Endothelial cell of umbilical vein (primary cell): ENCODE measurements at regions not wholly inside any gene's neighbourhood (a gene's known extent, or its start where the extent isn't known, plus 50 kb on each side); places are given as distances from the start of the nearest gene placed in this dataset.

Experiments used
- BruUV-seq: library from RNA; stranded (reverse); fragments of 400-500 nt; replicated peaks from 2 replicates; lab custom pipeline; 2021; lab: Mats Ljungman, UMichigan
- CTCF ChIA-PET: fragments of 300-600, 350-600 bp; sonication (Branson Sonifier 250); formaldehyde crosslinking; loops from one replicate; lab custom pipeline; 2021; ENCODE audit warnings: antibody characterized with exemption, inconsistent platforms; lab: Charles Lee
- POLR2A ChIA-PET: fragments of 300-600, 350-600 bp; sonication (Branson Sonifier 250); formaldehyde crosslinking; loops from one replicate; lab custom pipeline; 2021; ENCODE audit warnings: antibody characterized with exemption, inconsistent platforms; lab: Charles Lee
- DNase-seq: peaks from one replicate; pipeline ENCODE4 v3.0.0-alpha.2; 2011; ENCODE audit warnings: low read depth, low spot score
- FAIRE-seq: peaks from 2 replicates; lab custom pipeline; 2011; peaks lifted over from hg19 to GRCh38; lab: Jason Lieb, UNC
- H2AFZ ChIP-seq: 2 replicates; pipeline ENCODE4 v1.6.0; 2012; ENCODE audit warnings: low read depth, low read length, control low read depth, inconsistent platforms
- H3K27ac ChIP-seq: 2 replicates; pipeline ENCODE4 v1.5.1; 2011; ENCODE audit warnings: low read depth, mild to moderate bottlenecking, control low read depth, low read length, moderate library complexity; ENCODE audit not compliant: insufficient read depth
- H3K27me3 ChIP-seq, 2 experiments: 2 replicates each; pipeline versions ENCODE4 v1.6.0 to v1.6.1; 2011; ENCODE audit warnings: low read length in 2 of 2, mixed read lengths in 1 of 2; ENCODE audit not compliant: control insufficient read depth in 2 of 2, insufficient read depth in 2 of 2
- H3K36me3 ChIP-seq, 2 experiments: 2 replicates in 1 of 2; 3 replicates in 1 of 2; pipeline ENCODE4 v1.5.1; 2011; ENCODE audit warnings: low read length in 2 of 2, mild to moderate bottlenecking in 1 of 2, moderate library complexity in 1 of 2; ENCODE audit not compliant: control insufficient read depth in 2 of 2, insufficient read depth in 2 of 2; ENCODE audit errors: extremely low read depth in 1 of 2
- H3K4me1 ChIP-seq: 3 replicates; pipeline ENCODE4 v1.5.1; 2011; ENCODE audit warnings: mild to moderate bottlenecking, low read length; ENCODE audit not compliant: control insufficient read depth, insufficient read depth; ENCODE audit errors: extremely low read depth
- H3K4me2 ChIP-seq: 2 replicates; pipeline ENCODE4 v1.6.1; 2011; ENCODE audit warnings: low read length, control low read depth, mixed read lengths; ENCODE audit not compliant: insufficient read depth
- H3K4me3 ChIP-seq, 3 experiments: fragments of 200-600 bp in 1 of 3; sonication (generic), shearing (Covaris generic) in 1 of 3; replicated peaks in 1 of 3; 2 replicates each; pipeline ENCODE4 v1.5.1; 2011 to 2016; ENCODE audit warnings: control low read depth in 3 of 3, low read length in 3 of 3, mild to moderate bottlenecking in 2 of 3, inconsistent platforms in 1 of 3, low read depth in 1 of 3, moderate library complexity in 1 of 3; ENCODE audit not compliant: insufficient read depth in 1 of 3
- H3K79me2 ChIP-seq: 2 replicates; pipeline ENCODE4 v1.6.0; 2012; ENCODE audit warnings: low read length, inconsistent platforms; ENCODE audit not compliant: control insufficient read depth, insufficient read depth
- H3K9ac ChIP-seq: replicated peaks from 2 replicates; pipeline ENCODE3; 2011; ENCODE audit warnings: low read length, control low read depth; ENCODE audit not compliant: insufficient read depth; ENCODE audit errors: extremely low read depth
- H3K9me1 ChIP-seq: replicated peaks from 3 replicates; pipeline ENCODE4 v1.6.0; 2011; ENCODE audit warnings: mild to moderate bottlenecking, low read length; ENCODE audit not compliant: control insufficient read depth, insufficient read depth; ENCODE audit errors: extremely low read depth
- H3K9me3 ChIP-seq: replicated peaks from 2 replicates; pipeline ENCODE4 v1.5.1; 2012; ENCODE audit warnings: low read length, inconsistent platforms; ENCODE audit not compliant: control insufficient read depth, insufficient read depth
- H4K20me1 ChIP-seq: replicated peaks from 2 replicates; pipeline ENCODE3; 2011; ENCODE audit warnings: mild to moderate bottlenecking, low read length; ENCODE audit not compliant: control insufficient read depth, insufficient read depth; ENCODE audit errors: extremely low read depth
- CTCF ChIP-seq, 2 donors: IDR thresholded peaks; 1 replicate in 1 of 2; 2 replicates in 1 of 2; pipeline ENCODE4 v1.5.1; 2011; ENCODE audit warnings: low read length in 2 of 2, mild to moderate bottlenecking in 2 of 2, moderate library complexity in 2 of 2, control low read depth in 1 of 2, inconsistent platforms in 1 of 2, low read depth in 1 of 2; ENCODE audit not compliant: insufficient read depth in 1 of 2; ENCODE audit errors: extremely low read depth in 1 of 2
- EZH2 ChIP-seq: IDR thresholded peaks from 2 replicates; pipeline ENCODE4 v1.6.1; 2012; ENCODE audit warnings: borderline replicate concordance, low read depth, mild to moderate bottlenecking, moderate library complexity, low read length, inconsistent platforms; ENCODE audit not compliant: severe bottlenecking
- FOS ChIP-seq: IDR thresholded peaks from 2 replicates; pipeline ENCODE4 v1.6.1; 2011; ENCODE audit warnings: mild to moderate bottlenecking, low read length, moderate library complexity, borderline replicate concordance; ENCODE audit not compliant: insufficient read depth
- GATA2 ChIP-seq: IDR thresholded peaks from 2 replicates; pipeline ENCODE4 v1.7.0; 2011; ENCODE audit warnings: low read depth, mild to moderate bottlenecking, moderate library complexity, mixed read lengths, low read length; ENCODE audit not compliant: insufficient read length, insufficient read depth
- JUN ChIP-seq: IDR thresholded peaks from 2 replicates; pipeline ENCODE4 v1.6.1; 2011; ENCODE audit warnings: borderline replicate concordance, low read depth; ENCODE audit not compliant: insufficient read length, insufficient read depth
- MAX ChIP-seq: IDR thresholded peaks from 2 replicates; pipeline ENCODE4 v1.6.1; 2011; ENCODE audit not compliant: insufficient read depth, insufficient read length
- MYC ChIP-seq: IDR thresholded peaks from one replicate; pipeline ENCODE4 v1.6.1; 2011; ENCODE audit warnings: mild to moderate bottlenecking, low read depth, low read length
- POLR2A ChIP-seq: IDR thresholded peaks from 2 replicates; pipeline ENCODE4 v1.6.1; 2012; ENCODE audit warnings: low read depth, mild to moderate bottlenecking, control low read depth, low read length
- POLR2AphosphoS5 ChIP-seq: IDR thresholded peaks from 2 replicates; pipeline ENCODE4 v1.6.1; 2012; ENCODE audit warnings: low read depth, mild to moderate bottlenecking, control low read depth, low read length, moderate library complexity; ENCODE audit not compliant: insufficient read depth
- dilution Hi-C: fragments of 300-500 bp; cut with MboI; formaldehyde crosslinking; loops from one replicate; pipeline ENCODE4 v1.15.0; 2019; ENCODE audit warnings: low sequenced_read_pairs; ENCODE audit not compliant: extremely low pct_ligation_motif_present
- intact Hi-C: fragments of 100-400 bp; cut with micrococcal nuclease; formaldehyde crosslinking; loops from one replicate; pipeline ENCODE4 v1.10.0; 2022

GRCh38 chr7:10156972-10157371 lies 816.7 kb upstream of the PHF14 start:
- POLR2A ChIA-PET, result no interaction called here
- intact Hi-C loops, result loop anchor here (1.0 to 10.0 kb wide), 4 partner anchors 35 to 815 kb away; partner anchors contain the start of gene PHF14
- Histone ChIP-seq H3K79me2 (peaks cover 2% of the 10 kb centered on the region), H3K27me3 (no peaks in the 10 kb centered on the region), H4K20me1 (no peaks in the 10 kb centered on the region), H3K9me1 (no peaks in the 10 kb centered on the region), H3K9ac (peak overlapping the region; percentile 97), H2AFZ (peak overlapping the region; percentile 28), H3K36me3 (no peaks in the 10 kb centered on the region), H3K4me2 (peak overlapping the region; percentile 98), H3K9me3 (no peaks in the 10 kb centered on the region), H3K4me3 (peak overlapping the region; percentile 19 to 95 (median 50)), H3K27ac (peak overlapping the region; percentile 99), H3K4me1 (peaks cover 18% of the 10 kb centered on the region)
- CTCF ChIA-PET, result no interaction called here
- DNase-seq, result peak; percentile 97
- dilution Hi-C loops, result no loop called here
- peak; percentile 92 for FAIRE-seq
- TF ChIP-seq POLR2AphosphoS5 (peak; percentile 90), MYC (no peak), MAX (no peak), GATA2 (peak; percentile 85), CTCF (IDR thresholded peaks at IDR 0.05; ENCODE audit: extremely low read depth in 1 of 2, insufficient read depth in 1 of 2, low read depth in 1 of 2, low read length in 2 of 2) (no peak), JUN (peak; percentile 87), EZH2 (no peak), FOS (peak; percentile 79), POLR2A (peak; percentile 87)
- no TSS peak for BruUV-seq
